Brain microvascular endothelial cell (primary cell): ENCODE measurements at regions not wholly inside any gene's neighbourhood (a gene's known extent, or its start where the extent isn't known, plus 50 kb on each side); places are given as distances from the start of the nearest gene placed in this dataset.
A peak's percentile ranks its signal among the peaks of the same experiment; 100 is the strongest.

ENCODE experiments used
- DNase-seq: peaks from one replicate; pipeline ENCODE4 v3.0.0-alpha.2; 2020
- H3K27ac ChIP-seq: fragments of 250-450 bp; sonication (Bioruptor Pico); 2 replicates; pipeline ENCODE4 v1.5.1; 2020; ENCODE audit warnings: mild to moderate bottlenecking, moderate library complexity
- H3K27me3 ChIP-seq: fragments of 250-450 bp; sonication (Bioruptor Pico); replicated peaks from 2 replicates; pipeline ENCODE4 v1.5.1; 2020; ENCODE audit warnings: mild to moderate bottlenecking
- H3K36me3 ChIP-seq: fragments of 250-450 bp; sonication (Bioruptor Pico); replicated peaks from 2 replicates; pipeline ENCODE4 v1.5.1; 2020; ENCODE audit warnings: mild to moderate bottlenecking
- H3K4me3 ChIP-seq: 2 replicates; pipeline ENCODE4 v1.5.1; 2011; ENCODE audit warnings: low read depth, mild to moderate bottlenecking, control low read depth, low read length, moderate library complexity
- in situ Hi-C: cut with HindIII; loops from 2 replicates; pipeline ENCODE4 v1.10.0; 2017; ENCODE audit warnings: low sequenced_read_pairs, low pct_ligation_motif_present
- TF ChIP-seq, protein P1 (sequence below): IDR thresholded peaks from 2 replicates; pipeline ENCODE4 v1.5.1; 2011; ENCODE audit warnings: low read depth, mild to moderate bottlenecking, moderate library complexity, low read length, control low read depth, inconsistent platforms; ENCODE audit errors: missing control alignments

- Histone ChIP-seq H3K27ac (no peak overlapping the region), H3K36me3 (no peaks in the 10 kb centered on the region), H3K4me3 (no peak overlapping the region), H3K27me3 (no peaks in the 10 kb centered on the region)
- TF ChIP-seq, protein P1, sequence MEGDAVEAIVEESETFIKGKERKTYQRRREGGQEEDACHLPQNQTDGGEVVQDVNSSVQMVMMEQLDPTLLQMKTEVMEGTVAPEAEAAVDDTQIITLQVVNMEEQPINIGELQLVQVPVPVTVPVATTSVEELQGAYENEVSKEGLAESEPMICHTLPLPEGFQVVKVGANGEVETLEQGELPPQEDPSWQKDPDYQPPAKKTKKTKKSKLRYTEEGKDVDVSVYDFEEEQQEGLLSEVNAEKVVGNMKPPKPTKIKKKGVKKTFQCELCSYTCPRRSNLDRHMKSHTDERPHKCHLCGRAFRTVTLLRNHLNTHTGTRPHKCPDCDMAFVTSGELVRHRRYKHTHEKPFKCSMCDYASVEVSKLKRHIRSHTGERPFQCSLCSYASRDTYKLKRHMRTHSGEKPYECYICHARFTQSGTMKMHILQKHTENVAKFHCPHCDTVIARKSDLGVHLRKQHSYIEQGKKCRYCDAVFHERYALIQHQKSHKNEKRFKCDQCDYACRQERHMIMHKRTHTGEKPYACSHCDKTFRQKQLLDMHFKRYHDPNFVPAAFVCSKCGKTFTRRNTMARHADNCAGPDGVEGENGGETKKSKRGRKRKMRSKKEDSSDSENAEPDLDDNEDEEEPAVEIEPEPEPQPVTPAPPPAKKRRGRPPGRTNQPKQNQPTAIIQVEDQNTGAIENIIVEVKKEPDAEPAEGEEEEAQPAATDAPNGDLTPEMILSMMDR = no peak
- in situ Hi-C loops = no loop called here
- peak; percentile 52 for DNase-seq
These were observed 116.6 kb upstream of the IQSEC1 start for GRCh38 chr3:13189639-13190377.

DNA sequence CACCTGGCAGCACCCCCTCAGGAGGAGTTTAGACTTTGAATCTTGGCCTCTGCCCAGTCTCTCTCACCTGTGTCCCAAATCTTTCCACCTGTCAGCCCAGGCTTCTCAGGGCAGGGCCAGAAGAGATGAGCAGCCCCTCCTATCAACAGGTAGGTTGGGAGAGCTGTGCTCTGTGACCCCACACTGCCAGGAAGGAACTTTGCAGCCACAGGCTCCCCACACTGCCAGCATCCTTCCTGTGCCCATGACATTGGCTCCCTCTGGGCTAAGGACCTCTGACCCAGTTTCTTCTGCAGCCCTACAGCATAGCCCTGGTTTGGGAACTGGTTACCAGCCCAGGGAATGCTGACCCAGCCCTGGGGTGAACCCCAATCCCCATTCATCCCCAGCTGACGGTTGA is 115.7 kb upstream of the IQSEC1 start:
- Histone ChIP-seq H3K27me3 (no peaks in the 10 kb centered on the region), H3K27ac (no peak overlapping the region), H3K36me3 (no peaks in the 10 kb centered on the region), H3K4me3 (no peak overlapping the region)
- in situ Hi-C loops = no loop called here
- TF ChIP-seq, protein P1 = no peak
- no peak for DNase-seq

DNA sequence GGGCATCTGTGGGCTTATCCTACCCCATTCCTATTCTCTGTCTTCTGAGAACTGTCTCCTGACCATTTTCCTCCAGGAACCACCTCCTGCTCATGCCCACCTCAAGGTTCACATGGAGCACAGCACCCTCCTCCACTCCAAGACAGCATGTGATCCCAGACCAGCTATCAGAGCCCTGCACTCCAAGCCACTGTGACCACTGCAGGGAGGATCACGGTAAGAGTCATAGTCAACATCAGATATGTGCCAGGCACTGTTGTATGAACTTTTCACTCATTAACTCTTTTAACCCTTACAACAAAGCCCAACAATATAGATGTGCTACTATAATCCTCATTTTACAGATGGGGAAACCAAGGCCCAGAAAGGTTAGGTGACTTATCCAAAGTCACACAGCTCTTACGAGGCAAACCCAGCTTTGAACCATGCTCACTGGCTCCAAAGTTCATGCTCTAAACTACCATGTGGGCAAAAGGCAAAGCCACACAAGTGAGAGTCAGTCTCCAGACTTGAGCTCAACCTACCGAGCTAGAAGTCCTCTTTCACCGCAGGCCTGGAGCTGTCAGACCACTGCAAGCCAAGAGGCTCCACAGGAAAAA is 115.1 kb upstream of the IQSEC1 start:
- Histone ChIP-seq H3K36me3 (no peaks in the 10 kb centered on the region), H3K4me3 (no peak overlapping the region), H3K27me3 (no peaks in the 10 kb centered on the region), H3K27ac (no peak overlapping the region)
- in situ Hi-C loops = no loop called here
- DNase-seq = no peak
- TF ChIP-seq, protein P1 = no peak

GRCh38 chr3:13187593-13187992 is 114.4 kb upstream of the IQSEC1 start:
- H3K4me3 ChIP-seq = no peak overlapping the region
- no peaks in the 10 kb centered on the region for H3K27me3 ChIP-seq
- in situ Hi-C loops = no loop called here
- H3K27ac ChIP-seq = no peak overlapping the region
- TF ChIP-seq, protein P1 = no peak
- H3K36me3 ChIP-seq = no peaks in the 10 kb centered on the region
- DNase-seq = no peak

DNA sequence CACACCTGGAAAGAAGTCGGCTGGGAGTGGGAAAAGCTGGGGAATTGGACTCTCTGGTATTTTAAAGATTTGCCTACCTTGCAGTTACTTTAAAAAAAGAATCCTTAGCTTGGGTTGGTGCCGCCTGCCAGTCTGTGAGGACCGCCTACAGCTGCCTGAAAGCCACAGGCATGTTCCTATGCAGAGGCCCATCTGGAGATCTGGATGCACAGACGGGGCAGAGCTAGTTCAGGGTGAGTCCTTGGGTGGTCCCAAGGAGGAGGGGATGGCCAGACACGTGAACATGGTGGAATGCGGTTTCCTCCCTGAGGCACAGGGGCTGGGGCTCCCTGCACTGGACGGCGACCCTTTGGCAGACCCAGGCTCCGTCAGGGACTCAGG is 113.2 kb upstream of the IQSEC1 start:
- H3K36me3 ChIP-seq = no peaks in the 10 kb centered on the region

More for the DNA sequence above, 113.2 kb upstream of the IQSEC1 start:
- no peak for DNase-seq
- H3K4me3 ChIP-seq = no peak overlapping the region
- no peak overlapping the region for H3K27ac ChIP-seq
- no peaks in the 10 kb centered on the region for H3K27me3 ChIP-seq
- in situ Hi-C loops = no loop called here
- TF ChIP-seq, protein P1 = no peak
